Mesenchymal stem cell (in vitro differentiated cells and primary cell): ENCODE measurements at regions not wholly inside any gene's neighbourhood (a gene's known extent, or its start where the extent isn't known, plus 50 kb on each side); places are given as distances from the start of the nearest gene placed in this dataset.

Source experiments
- DNase-seq: peaks from one replicate; pipeline ENCODE4 v3.0.0-alpha.2; 2013
- H2AFZ ChIP-seq: one replicate; pipeline ENCODE4 v1.6.1; 2013; ENCODE audit warnings: low read depth, mild to moderate bottlenecking, control low read depth, inconsistent platforms, low read length, moderate library complexity
- H2AK5ac ChIP-seq: 2 replicates; pipeline ENCODE4 v1.6.1; 2013; ENCODE audit warnings: low read length, moderate library complexity, mild to moderate bottlenecking, inconsistent platforms; ENCODE audit not compliant: severe bottlenecking
- H2BK120ac ChIP-seq: one replicate; pipeline ENCODE4 v1.6.1; 2013; ENCODE audit warnings: low read depth, mild to moderate bottlenecking, inconsistent platforms, low read length, moderate library complexity
- H2BK12ac ChIP-seq, 2 experiments: one replicate each; pipeline ENCODE4 v1.6.1; 2013; ENCODE audit warnings: inconsistent platforms in 2 of 2, low read length in 2 of 2, mild to moderate bottlenecking in 2 of 2, moderate library complexity in 2 of 2, control low read depth in 1 of 2
- H2BK15ac ChIP-seq: one replicate; pipeline ENCODE4 v1.6.1; 2013; ENCODE audit warnings: mild to moderate bottlenecking, low read depth, inconsistent platforms; ENCODE audit not compliant: poor library complexity, severe bottlenecking
- H2BK5ac ChIP-seq: 2 replicates; pipeline ENCODE4 v1.6.1; 2013; ENCODE audit warnings: low read depth, mild to moderate bottlenecking, low read length, control low read depth, inconsistent platforms; ENCODE audit not compliant: poor library complexity, severe bottlenecking
- H3K14ac ChIP-seq, 2 experiments: one replicate each; pipeline ENCODE4 v1.6.1; 2013; ENCODE audit warnings: inconsistent platforms in 2 of 2, low read length in 2 of 2, control low read depth in 1 of 2, mild to moderate bottlenecking in 1 of 2, moderate library complexity in 1 of 2
- H3K18ac ChIP-seq, 2 experiments: one replicate each; pipeline ENCODE4 v1.6.1; 2013; ENCODE audit warnings: inconsistent platforms in 2 of 2, low read length in 2 of 2, control low read depth in 1 of 2, low read depth in 1 of 2, mild to moderate bottlenecking in 1 of 2
- H3K23ac ChIP-seq, 2 experiments: one replicate each; pipeline ENCODE4 v1.6.1; 2013; ENCODE audit warnings: inconsistent platforms in 2 of 2, low read length in 2 of 2, mild to moderate bottlenecking in 2 of 2, moderate library complexity in 2 of 2, control low read depth in 1 of 2
- H3K27ac ChIP-seq: 2 replicates; pipeline ENCODE4 v1.5.1; 2013; ENCODE audit warnings: mild to moderate bottlenecking, moderate library complexity, low read length, control low read depth, inconsistent platforms; ENCODE audit not compliant: poor library complexity, severe bottlenecking
- H3K27me3 ChIP-seq, 2 experiments: 2 replicates each; pipeline versions ENCODE4 v1.6.1 to v1.7.0; 2013; ENCODE audit warnings: low read length in 2 of 2, mild to moderate bottlenecking in 2 of 2, moderate library complexity in 2 of 2, control low read depth in 1 of 2, inconsistent platforms in 1 of 2; ENCODE audit not compliant: control insufficient read depth in 1 of 2, insufficient read depth in 1 of 2
- H3K36me3 ChIP-seq, 2 experiments: 2 replicates each; pipeline versions ENCODE4 v1.6.1 to v1.7.0; 2013; ENCODE audit warnings: low read length in 2 of 2, control low read depth in 1 of 2, inconsistent platforms in 1 of 2, low read depth in 1 of 2, mild to moderate bottlenecking in 1 of 2; ENCODE audit not compliant: insufficient read depth in 2 of 2, control insufficient read depth in 1 of 2
- H3K4ac ChIP-seq, 2 experiments: one replicate each; pipeline ENCODE4 v1.6.1; 2013; ENCODE audit warnings: inconsistent platforms in 2 of 2, low read length in 2 of 2, mild to moderate bottlenecking in 2 of 2, moderate library complexity in 2 of 2, control low read depth in 1 of 2, low read depth in 1 of 2
- H3K4me1 ChIP-seq: 2 replicates; pipeline ENCODE4 v1.6.1; 2013; ENCODE audit warnings: low read depth, low read length, control low read depth; ENCODE audit not compliant: control insufficient read depth, insufficient read depth
- H3K4me2 ChIP-seq: 2 replicates; pipeline ENCODE4 v1.6.1; 2013; ENCODE audit warnings: low read length, mild to moderate bottlenecking, inconsistent platforms; ENCODE audit not compliant: poor library complexity, severe bottlenecking
- H3K4me3 ChIP-seq, 2 experiments: 2 replicates each; pipeline versions ENCODE4 v1.5.1 to v1.7.0; 2013; ENCODE audit warnings: low read length in 2 of 2, mild to moderate bottlenecking in 2 of 2, control low read depth in 1 of 2, low read depth in 1 of 2; ENCODE audit not compliant: insufficient read depth in 1 of 2
- H3K79me1 ChIP-seq: replicated peaks from 2 replicates; pipeline ENCODE4 v1.6.1; 2013; ENCODE audit warnings: mild to moderate bottlenecking, control low read depth, low read length, inconsistent platforms; ENCODE audit not compliant: poor library complexity, severe bottlenecking
- H3K9ac ChIP-seq: 2 replicates; pipeline ENCODE4 v1.7.0; 2013; ENCODE audit warnings: mild to moderate bottlenecking, low read length, moderate library complexity
- H3K9me3 ChIP-seq: 2 replicates; pipeline ENCODE4 v1.7.0; 2013; ENCODE audit warnings: mild to moderate bottlenecking, low read length; ENCODE audit not compliant: control insufficient read depth
- H4K8ac ChIP-seq: one replicate; pipeline ENCODE4 v1.6.1; 2013; ENCODE audit warnings: inconsistent platforms, mild to moderate bottlenecking, low read length, moderate library complexity
- H4K91ac ChIP-seq: one replicate; pipeline ENCODE4 v1.6.1; 2013; ENCODE audit warnings: mild to moderate bottlenecking, low read length, inconsistent platforms
- whole genome bisulfite sequencing: methylation state at CpG from one replicate; pipeline ENCODE4 v1.1.7; 2013; ENCODE audit warnings: mixed read lengths; 5-methylcytosine and 5-hydroxymethylcytosine counted together

GRCh38 chr1:187952446-187952845 is 1123.7 kb downstream of the PLA2G4A start:
- Histone ChIP-seq H2BK120ac (no peak overlapping the region), H3K27me3 (no peaks in the 10 kb centered on the region), H3K4ac (no peak overlapping the region), H3K14ac (no peak overlapping the region), H3K36me3 (no peaks in the 10 kb centered on the region), H3K4me2 (no peak overlapping the region), H3K9me3 (peaks cover 43% of the 10 kb centered on the region), H2BK15ac (no peak overlapping the region), H2AFZ (no peak overlapping the region), H4K8ac (no peak overlapping the region), H2BK12ac (no peak overlapping the region), H3K9ac (no peak overlapping the region), H2BK5ac (no peak overlapping the region), H4K91ac (no peak overlapping the region), H2AK5ac (no peak overlapping the region), H3K4me3 (no peak overlapping the region), H3K79me1 (no peaks in the 10 kb centered on the region), H3K4me1 (no peaks in the 10 kb centered on the region), H3K23ac (no peak overlapping the region), H3K18ac (no peak overlapping the region), H3K27ac (no peak overlapping the region)
- 86% methylated on average over 1 of the region's 2 CpGs for WGBS
- DNase-seq: no peak

GRCh38 chr1:187956975-187957374 is 1128.2 kb downstream of the PLA2G4A start:
- no peak overlapping the region for H3K4ac ChIP-seq
- no peak overlapping the region for H4K91ac ChIP-seq
- peaks cover 24% of the 10 kb centered on the region for H3K9me3 ChIP-seq
- H3K27me3 ChIP-seq: no peaks in the 10 kb centered on the region
- H2BK12ac ChIP-seq: no peak overlapping the region
- H2BK5ac ChIP-seq: no peak overlapping the region
- no peak overlapping the region for H4K8ac ChIP-seq
- no peaks in the 10 kb centered on the region for H3K79me1 ChIP-seq
- H3K36me3 ChIP-seq: no peaks in the 10 kb centered on the region
- H3K4me1 ChIP-seq: no peaks in the 10 kb centered on the region
- 100% methylated on average over 1 of the region's 3 CpGs for WGBS
- no peak overlapping the region for H3K4me2 ChIP-seq
- H3K4me3 ChIP-seq: no peak overlapping the region
- no peak overlapping the region for H3K14ac ChIP-seq
- no peak overlapping the region for H3K18ac ChIP-seq
- H2AFZ ChIP-seq: no peak overlapping the region
- no peak overlapping the region for H2AK5ac ChIP-seq
- no peak for DNase-seq
- no peak overlapping the region for H2BK15ac ChIP-seq
- H3K9ac ChIP-seq: no peak overlapping the region
- no peak overlapping the region for H3K23ac ChIP-seq
- no peak overlapping the region for H2BK120ac ChIP-seq
- no peak overlapping the region for H3K27ac ChIP-seq

- Histone ChIP-seq H4K91ac (no peak overlapping the region), H3K14ac (no peak overlapping the region), H3K4me1 (no peaks in the 10 kb centered on the region), H3K27ac (no peak overlapping the region), H2BK12ac (no peak overlapping the region), H3K79me1 (no peaks in the 10 kb centered on the region), H3K23ac (no peak overlapping the region), H3K4me2 (no peak overlapping the region), H4K8ac (no peak overlapping the region), H2AK5ac (no peak overlapping the region), H3K9me3 (peaks cover 16% of the 10 kb centered on the region), H3K18ac (no peak overlapping the region), H3K36me3 (no peaks in the 10 kb centered on the region), H2BK120ac (no peak overlapping the region), H2AFZ (no peak overlapping the region), H2BK15ac (no peak overlapping the region), H3K4me3 (no peak overlapping the region), H3K27me3 (no peaks in the 10 kb centered on the region), H2BK5ac (no peak overlapping the region), H3K4ac (no peak overlapping the region), H3K9ac (no peak overlapping the region)
- DNase-seq: no peak
- 98% methylated on average over 3 of the region's 6 CpGs for WGBS
Observed at GRCh38 chr1:187958207-187958606, 1129.5 kb downstream of the PLA2G4A start.

GRCh38 chr1:187959062-187959461 is 1130.3 kb downstream of the PLA2G4A start:
- no peaks in the 10 kb centered on the region for H3K4me1 ChIP-seq
- no peak overlapping the region for H3K9ac ChIP-seq
- H2AK5ac ChIP-seq: no peak overlapping the region
- no peak overlapping the region for H3K4me3 ChIP-seq
- H3K9me3 ChIP-seq: peaks cover 13% of the 10 kb centered on the region
- H3K14ac ChIP-seq: no peak overlapping the region
- H3K79me1 ChIP-seq: no peaks in the 10 kb centered on the region
- no peak overlapping the region for H2BK12ac ChIP-seq
- no peak overlapping the region for H4K91ac ChIP-seq
- no peak overlapping the region for H3K4me2 ChIP-seq
- H2BK15ac ChIP-seq: no peak overlapping the region
- no peak overlapping the region for H4K8ac ChIP-seq
- H2AFZ ChIP-seq: no peak overlapping the region
- H3K4ac ChIP-seq: no peak overlapping the region
- no peak overlapping the region for H3K18ac ChIP-seq
- H3K27me3 ChIP-seq: no peaks in the 10 kb centered on the region
- no peak for DNase-seq
- no peaks in the 10 kb centered on the region for H3K36me3 ChIP-seq
- H3K27ac ChIP-seq: no peak overlapping the region
- H2BK5ac ChIP-seq: no peak overlapping the region
- 97% methylated on average over 3 of the region's 3 CpGs for WGBS
- no peak overlapping the region for H2BK120ac ChIP-seq
- no peak overlapping the region for H3K23ac ChIP-seq
